Fibroblast of pulmonary artery (primary cell): ENCODE measurements at regions not wholly inside any gene's neighbourhood (a gene's known extent, or its start where the extent isn't known, plus 50 kb on each side); places are given as distances from the start of the nearest gene placed in this dataset.

Source experiments
- DNase-seq: peaks from one replicate; pipeline ENCODE4 v3.0.0-alpha.2; 2010; ENCODE audit warnings: low read depth
- H3K4me3 ChIP-seq: replicated peaks from 2 replicates; pipeline ENCODE4 v1.5.1; 2011; ENCODE audit warnings: low read depth, mild to moderate bottlenecking, control low read depth, low read length, moderate library complexity
- CTCF ChIP-seq: IDR thresholded peaks from 2 replicates; pipeline ENCODE4 v1.5.1; 2011; ENCODE audit warnings: mild to moderate bottlenecking, control low read depth, low read length, inconsistent platforms; ENCODE audit errors: missing control alignments

- DNase-seq = no peak
- H3K4me3 ChIP-seq = no peak overlapping the region
- TF ChIP-seq CTCF = no peak
Measured at GRCh38 chr10:4191894-4192293, 406.9 kb upstream of the KLF6 start.

GRCh38 chr10:4191354-4191753 is 406.3 kb upstream of the KLF6 start:
- no peak for DNase-seq
- TF ChIP-seq CTCF = no peak
- no peak overlapping the region for H3K4me3 ChIP-seq

- DNase-seq = no peak
- no peak overlapping the region for H3K4me3 ChIP-seq
- TF ChIP-seq CTCF = no peak
Measured at GRCh38 chr10:4190876-4191275, 405.9 kb upstream of the KLF6 start.

GRCh38 chr10:4189281-4189680 is 404.3 kb upstream of the KLF6 start:
- no peak for TF ChIP-seq CTCF
- no peak overlapping the region for H3K4me3 ChIP-seq
- no peak for DNase-seq

GRCh38 chr10:4188406-4188805 is 403.4 kb upstream of the KLF6 start:
- no peak for TF ChIP-seq CTCF
- DNase-seq = no peak
- no peak overlapping the region for H3K4me3 ChIP-seq

GRCh38 chr10:4186849-4187540 is 402.0 kb upstream of the KLF6 start:
- DNase-seq = no peak
- no peak overlapping the region for H3K4me3 ChIP-seq
- TF ChIP-seq CTCF = no peak

GRCh38 chr10:4183761-4184261 is 398.8 kb upstream of the KLF6 start:
- H3K4me3 ChIP-seq = no peak overlapping the region
- TF ChIP-seq CTCF = no peak
- peak; percentile 42 for DNase-seq
